ENCODE measurements at regions not wholly inside any gene's neighbourhood (a gene's known extent, or its start where the extent isn't known, plus 50 kb on each side); places are given as distances from the start of the nearest gene placed in this dataset.
A peak's percentile ranks its signal among the peaks of the same experiment; 100 is the strongest.

GRCh38 chr15:36502509-36502908 lies 76.9 kb upstream of the CDIN1 start:
- Histone ChIP-seq H3K27me3 (ENCODE audit: insufficient read depth, low read length) (no peaks in the 10 kb centered on the region), H3K9ac (ENCODE audit: low read depth, low read length) (no peak overlapping the region), H3K27ac (ENCODE audit: low read length) (no peak overlapping the region), H3K9me3 (ENCODE audit: insufficient read depth, low read depth, low read length) (no peaks in the 10 kb centered on the region), H3K36me3 (ENCODE audit: insufficient read depth, low read depth, low read length) (no peaks in the 10 kb centered on the region), H3K4me3 (ENCODE audit: low read length) (no peak overlapping the region), H3K4me1 (ENCODE audit: insufficient read depth, low read length) (no peaks in the 10 kb centered on the region)

GRCh38 chr15:36506733-36507356 lies 72.6 kb upstream of the CDIN1 start:
- H3K36me3 ChIP-seq (ENCODE audit: insufficient read depth, low read depth, low read length), result no peaks in the 10 kb centered on the region
- H3K27ac ChIP-seq (ENCODE audit: low read length), result no peak overlapping the region
- H3K9me3 ChIP-seq (ENCODE audit: insufficient read depth, low read depth, low read length), result no peaks in the 10 kb centered on the region
- H3K4me3 ChIP-seq (ENCODE audit: low read length), result no peak overlapping the region
- H3K9ac ChIP-seq (ENCODE audit: low read depth, low read length), result no peak overlapping the region
- no peaks in the 10 kb centered on the region for H3K27me3 ChIP-seq (ENCODE audit: insufficient read depth, low read length)
- H3K4me1 ChIP-seq (ENCODE audit: insufficient read depth, low read length), result no peaks in the 10 kb centered on the region

- Histone ChIP-seq H3K27ac (ENCODE audit: low read length) (no peak overlapping the region), H3K9me3 (ENCODE audit: insufficient read depth, low read depth, low read length) (no peaks in the 10 kb centered on the region), H3K27me3 (ENCODE audit: insufficient read depth, low read length) (no peaks in the 10 kb centered on the region), H3K9ac (ENCODE audit: low read depth, low read length) (no peak overlapping the region), H3K4me3 (ENCODE audit: low read length) (no peak overlapping the region), H3K36me3 (ENCODE audit: insufficient read depth, low read depth, low read length) (no peaks in the 10 kb centered on the region), H3K4me1 (ENCODE audit: insufficient read depth, low read length) (no peaks in the 10 kb centered on the region)
These were observed 72.0 kb upstream of the CDIN1 start for GRCh38 chr15:36507458-36507857.

- Histone ChIP-seq H3K4me1 (ENCODE audit: insufficient read depth, low read length) (no peaks in the 10 kb centered on the region), H3K9ac (ENCODE audit: low read depth, low read length) (no peak overlapping the region), H3K27me3 (ENCODE audit: insufficient read depth, low read length) (no peaks in the 10 kb centered on the region), H3K36me3 (ENCODE audit: insufficient read depth, low read depth, low read length) (no peaks in the 10 kb centered on the region), H3K4me3 (ENCODE audit: low read length) (no peak overlapping the region), H3K27ac (ENCODE audit: low read length) (no peak overlapping the region), H3K9me3 (ENCODE audit: insufficient read depth, low read depth, low read length) (no peaks in the 10 kb centered on the region)
These were observed 67.8 kb upstream of the CDIN1 start for GRCh38 chr15:36511594-36511993.

- Histone ChIP-seq H3K27ac (ENCODE audit: low read length) (no peak overlapping the region), H3K27me3 (ENCODE audit: insufficient read depth, low read length) (no peaks in the 10 kb centered on the region), H3K4me3 (ENCODE audit: low read length) (no peak overlapping the region), H3K9me3 (ENCODE audit: insufficient read depth, low read depth, low read length) (no peaks in the 10 kb centered on the region), H3K4me1 (ENCODE audit: insufficient read depth, low read length) (no peaks in the 10 kb centered on the region), H3K36me3 (ENCODE audit: insufficient read depth, low read depth, low read length) (no peaks in the 10 kb centered on the region), H3K9ac (ENCODE audit: low read depth, low read length) (no peak overlapping the region)
These were observed 61.7 kb upstream of the CDIN1 start for GRCh38 chr15:36517758-36518157.

GRCh38 chr15:36519067-36519466 lies 60.4 kb upstream of the CDIN1 start:
- H3K4me1 ChIP-seq (ENCODE audit: insufficient read depth, low read length), result no peaks in the 10 kb centered on the region
- no peaks in the 10 kb centered on the region for H3K36me3 ChIP-seq (ENCODE audit: insufficient read depth, low read depth, low read length)

GRCh38 chr15:36525430-36525829 lies 54.0 kb upstream of the CDIN1 start:
- H3K4me1 ChIP-seq (ENCODE audit: insufficient read depth, low read length), result peaks cover 23% of the 10 kb centered on the region
- H3K27ac ChIP-seq (ENCODE audit: low read length), result no peak overlapping the region
- H3K4me3 ChIP-seq (ENCODE audit: low read length), result no peak overlapping the region
- H3K36me3 ChIP-seq (ENCODE audit: insufficient read depth, low read depth, low read length), result no peaks in the 10 kb centered on the region
- H3K9ac ChIP-seq (ENCODE audit: low read depth, low read length), result no peak overlapping the region
- H3K27me3 ChIP-seq (ENCODE audit: insufficient read depth, low read length), result no peaks in the 10 kb centered on the region
- no peaks in the 10 kb centered on the region for H3K9me3 ChIP-seq (ENCODE audit: insufficient read depth, low read depth, low read length)

More at GRCh38 chr15:36519067-36519466, 60.4 kb upstream of the CDIN1 start:
- H3K27me3 ChIP-seq (ENCODE audit: insufficient read depth, low read length), result no peaks in the 10 kb centered on the region
- H3K9me3 ChIP-seq (ENCODE audit: insufficient read depth, low read depth, low read length), result no peaks in the 10 kb centered on the region
- H3K4me3 ChIP-seq (ENCODE audit: low read length), result no peak overlapping the region
- no peak overlapping the region for H3K27ac ChIP-seq (ENCODE audit: low read length)
- H3K9ac ChIP-seq (ENCODE audit: low read depth, low read length), result no peak overlapping the region

- Histone ChIP-seq H3K4me3 (ENCODE audit: low read length) (0 out of 2 replicates have a peak overlapping the region, but pooled peaks have one; percentile 31), H3K36me3 (ENCODE audit: insufficient read depth, low read depth, low read length) (no peaks in the 10 kb centered on the region), H3K27me3 (ENCODE audit: insufficient read depth, low read length) (no peaks in the 10 kb centered on the region), H3K9ac (ENCODE audit: low read depth, low read length) (no peak overlapping the region), H3K4me1 (ENCODE audit: insufficient read depth, low read length) (peaks cover 23% of the 10 kb centered on the region), H3K27ac (ENCODE audit: low read length) (no peak overlapping the region), H3K9me3 (ENCODE audit: insufficient read depth, low read depth, low read length) (no peaks in the 10 kb centered on the region)
These were observed 51.9 kb upstream of the CDIN1 start for GRCh38 chr15:36527235-36528162.

GRCh38 chr15:36529296-36530011 lies 50.0 kb upstream of the CDIN1 start:
- Histone ChIP-seq H3K9ac (ENCODE audit: low read depth, low read length) (no peak overlapping the region), H3K4me3 (ENCODE audit: low read length) (no peak overlapping the region), H3K9me3 (ENCODE audit: insufficient read depth, low read depth, low read length) (no peaks in the 10 kb centered on the region), H3K27ac (ENCODE audit: low read length) (no peak overlapping the region), H3K36me3 (ENCODE audit: insufficient read depth, low read depth, low read length) (no peaks in the 10 kb centered on the region), H3K27me3 (ENCODE audit: insufficient read depth, low read length) (no peaks in the 10 kb centered on the region), H3K4me1 (ENCODE audit: insufficient read depth, low read length) (peaks cover 23% of the 10 kb centered on the region)

All from iPS-20b (cell line).